ENCODE measurements at regions not wholly inside any gene's neighbourhood (a gene's known extent, or its start where the extent isn't known, plus 50 kb on each side); places are given as distances from the start of the nearest gene placed in this dataset.
"Not testable (repeated sequence)": the region's sequence is repeated elsewhere in the genome, so short reads cannot be mapped to it uniquely, and the experiment has no call there.

DNA sequence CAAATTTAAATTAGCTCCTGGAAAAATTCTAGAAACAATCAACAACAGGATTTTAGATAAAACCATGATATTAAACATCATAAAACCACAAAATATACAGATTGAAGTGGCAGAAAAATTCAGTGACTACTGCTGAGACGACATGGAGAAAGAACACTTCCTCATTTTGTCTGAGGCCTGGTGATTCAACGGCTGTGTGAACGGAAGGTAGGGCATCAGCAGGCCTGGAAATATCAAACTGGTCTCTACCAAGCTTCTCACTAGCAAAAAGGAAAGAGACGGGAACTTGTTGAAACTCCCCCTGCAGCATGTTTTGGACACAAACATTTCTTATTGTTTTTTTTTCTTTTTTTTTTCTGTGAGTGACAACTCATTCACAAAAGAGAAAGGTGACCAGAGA lies 58.0 kb upstream of the AHI1 start:
- no peak overlapping the region for H3K27ac ChIP-seq (ENCODE audit: low read length)
- no peak overlapping the region for H3K4me3 ChIP-seq (ENCODE audit: low read length)
- no peak for DNase-seq
- H3K27me3 ChIP-seq (ENCODE audit: control insufficient read depth, insufficient read depth): no peaks in the 10 kb centered on the region
- no peak for ATAC-seq
- WGBS: 61% methylated on average over 4 of the region's 4 CpGs
- H3K4me1 ChIP-seq (ENCODE audit: control insufficient read depth, insufficient read depth, low read length): no peaks in the 10 kb centered on the region
- H3K9me3 ChIP-seq (ENCODE audit: control insufficient read depth, low read length): no peaks in the 10 kb centered on the region
- intact Hi-C loops (cut with DNase I): no loop called here

DNA sequence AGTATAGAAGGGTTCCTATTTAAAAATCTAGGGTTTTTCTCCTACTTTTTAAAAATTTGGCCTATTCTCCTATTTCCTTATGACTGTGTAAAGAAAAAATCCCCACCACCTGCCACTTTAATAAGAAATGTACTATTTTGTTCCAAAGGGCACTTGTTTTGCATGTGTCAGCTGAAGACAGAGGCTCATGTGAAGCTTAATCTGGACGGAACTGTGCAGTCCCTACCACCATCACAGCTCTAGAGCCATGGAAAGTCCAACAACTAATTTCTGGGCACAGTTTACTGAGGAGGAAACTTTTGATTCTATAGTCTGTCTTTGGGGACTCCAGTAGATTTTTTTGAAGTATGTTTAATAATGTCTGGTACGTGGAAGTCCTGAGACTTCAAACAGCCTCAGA lies 60.0 kb upstream of the AHI1 start:
- 93% methylated on average over 2 of the region's 2 CpGs for WGBS
- ATAC-seq (no peak), DNase-seq (no peak)
- H3K4me1 ChIP-seq (ENCODE audit: control insufficient read depth, insufficient read depth, low read length): no peaks in the 10 kb centered on the region
- no peak overlapping the region for H3K27ac ChIP-seq (ENCODE audit: low read length)
- no peaks in the 10 kb centered on the region for H3K9me3 ChIP-seq (ENCODE audit: control insufficient read depth, low read length)
- intact Hi-C loops (cut with DNase I): no loop called here
- H3K4me3 ChIP-seq (ENCODE audit: low read length): no peak overlapping the region
- no peaks in the 10 kb centered on the region for H3K27me3 ChIP-seq (ENCODE audit: control insufficient read depth, insufficient read depth)

- H3K9me3 ChIP-seq (ENCODE audit: control insufficient read depth, low read length); DNase-seq; H3K27ac ChIP-seq (ENCODE audit: low read length); intact Hi-C loops (cut with DNase I); H3K27me3 ChIP-seq (ENCODE audit: control insufficient read depth, insufficient read depth); H3K4me1 ChIP-seq (ENCODE audit: control insufficient read depth, insufficient read depth, low read length); ATAC-seq; H3K4me3 ChIP-seq (ENCODE audit: low read length): not testable (repeated sequence)
- 95% methylated on average over 1 of the region's 1 CpG for WGBS
Observed at GRCh38 chr6:135565605-135566004, 68.1 kb upstream of the AHI1 start.

DNA sequence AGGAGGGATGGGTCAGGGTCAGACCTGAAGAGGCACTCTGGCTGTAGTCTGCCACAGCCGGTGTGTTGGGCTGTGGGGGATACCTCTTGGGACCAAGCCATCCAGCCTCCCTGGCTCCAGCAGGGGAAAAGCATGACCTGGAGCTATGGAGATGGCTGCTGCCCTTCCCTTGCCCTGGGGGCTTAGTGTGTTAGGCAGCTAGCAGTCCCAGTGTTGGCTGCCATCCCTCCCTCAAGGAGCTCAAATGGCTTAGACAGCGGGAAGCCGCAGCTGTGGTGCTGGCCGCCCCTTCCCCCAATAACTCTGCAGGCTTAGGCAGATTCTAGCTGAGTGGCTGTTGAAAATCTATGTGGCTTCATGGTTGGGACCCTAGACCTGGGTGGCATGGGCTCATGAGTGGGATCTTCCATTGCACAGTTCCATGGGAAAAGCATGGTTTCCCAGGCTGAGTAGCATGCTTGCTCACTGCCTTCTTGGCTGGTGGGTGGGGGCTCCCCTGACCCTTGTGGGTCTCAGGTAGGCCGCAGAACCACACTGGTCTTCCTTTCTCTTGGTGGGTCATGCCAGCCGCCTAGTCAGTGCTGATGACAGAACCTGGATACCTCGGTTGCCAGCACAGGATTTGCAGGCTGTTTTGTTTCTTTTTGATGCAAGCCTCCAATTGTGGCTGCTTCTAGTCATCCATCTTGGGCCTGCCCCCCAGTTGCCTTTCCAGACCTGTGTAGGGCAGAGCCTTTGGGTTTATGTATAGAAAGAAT lies 69.0 kb upstream of the AHI1 start:
- no peak for DNase-seq
- ATAC-seq: no peak
- Histone ChIP-seq H3K4me3 (ENCODE audit: low read length) (no peak overlapping the region), H3K27ac (ENCODE audit: low read length) (no peak overlapping the region), H3K9me3 (ENCODE audit: control insufficient read depth, low read length) (no peaks in the 10 kb centered on the region), H3K4me1 (ENCODE audit: control insufficient read depth, insufficient read depth, low read length) (no peaks in the 10 kb centered on the region), H3K27me3 (ENCODE audit: control insufficient read depth, insufficient read depth) (no peaks in the 10 kb centered on the region)
- WGBS: 93% methylated on average over 7 of the region's 7 CpGs
- intact Hi-C loops (cut with DNase I): no loop called here

DNA sequence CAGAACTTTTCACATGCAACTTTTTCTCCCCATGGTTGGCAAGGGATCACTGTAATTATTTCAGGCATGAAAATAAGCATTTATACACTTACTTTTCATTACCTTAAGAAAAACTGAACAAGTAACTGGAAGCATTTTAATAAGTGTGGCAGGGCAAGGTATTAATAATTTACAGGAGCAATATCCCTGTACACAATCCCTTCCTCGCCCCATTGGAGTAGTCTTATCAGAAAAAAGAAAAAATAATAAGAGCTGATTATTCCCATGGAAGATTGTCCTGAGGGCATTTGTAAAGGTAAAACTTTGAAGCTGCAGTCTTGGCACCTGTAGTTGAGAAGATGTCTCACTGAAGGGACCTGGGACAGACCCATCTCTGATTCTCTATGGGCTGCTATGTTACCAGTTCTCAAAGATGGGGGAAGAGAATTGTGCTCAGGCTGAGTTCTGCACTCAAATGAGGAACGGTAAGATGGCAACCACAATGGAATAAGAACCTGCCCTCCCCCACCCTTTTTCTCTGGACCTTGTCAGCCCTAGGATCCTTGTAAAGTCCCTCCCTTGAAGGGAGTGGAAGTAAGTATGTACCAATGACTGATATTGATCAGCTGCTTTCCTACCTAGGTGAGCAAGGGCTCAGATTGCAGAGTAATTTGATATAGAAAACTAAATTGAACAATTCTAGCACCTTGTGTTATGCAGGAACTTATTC lies 70.0 kb upstream of the AHI1 start:
- Histone ChIP-seq H3K27ac (ENCODE audit: low read length) (no peak overlapping the region), H3K27me3 (ENCODE audit: control insufficient read depth, insufficient read depth) (no peaks in the 10 kb centered on the region), H3K9me3 (ENCODE audit: control insufficient read depth, low read length) (no peaks in the 10 kb centered on the region), H3K4me1 (ENCODE audit: control insufficient read depth, insufficient read depth, low read length) (no peaks in the 10 kb centered on the region), H3K4me3 (ENCODE audit: low read length) (no peak overlapping the region)
- 83% methylated on average over 2 of the region's 2 CpGs for WGBS
- ATAC-seq: no peak
- intact Hi-C loops (cut with DNase I): no loop called here
- DNase-seq: no peak

GRCh38 chr6:135568379-135568778 lies 70.8 kb upstream of the AHI1 start:
- DNase-seq (peak in 2 of 3 donors; percentile 39 to 72), ATAC-seq (peak; percentile 92 to 96)
- intact Hi-C loops (cut with DNase I): no loop called here
- H3K27me3 ChIP-seq (ENCODE audit: control insufficient read depth, insufficient read depth): no peaks in the 10 kb centered on the region
- WGBS: 9% methylated on average over 3 of the region's 3 CpGs
- H3K4me1 ChIP-seq (ENCODE audit: control insufficient read depth, insufficient read depth, low read length): no peaks in the 10 kb centered on the region
- no peak overlapping the region for H3K27ac ChIP-seq (ENCODE audit: low read length)
- no peak overlapping the region for H3K4me3 ChIP-seq (ENCODE audit: low read length)
- H3K9me3 ChIP-seq (ENCODE audit: control insufficient read depth, low read length): no peaks in the 10 kb centered on the region

- Histone ChIP-seq H3K27me3 (ENCODE audit: control insufficient read depth, insufficient read depth) (no peaks in the 10 kb centered on the region), H3K4me3 (ENCODE audit: low read length) (no peak overlapping the region), H3K9me3 (ENCODE audit: control insufficient read depth, low read length) (no peaks in the 10 kb centered on the region), H3K27ac (ENCODE audit: low read length) (no peak overlapping the region), H3K4me1 (ENCODE audit: control insufficient read depth, insufficient read depth, low read length) (no peaks in the 10 kb centered on the region)
- WGBS: 83% methylated on average over 1 of the region's 1 CpG
- ATAC-seq: no peak
- DNase-seq: no peak
- intact Hi-C loops (cut with DNase I): no loop called here
Observed at GRCh38 chr6:135572051-135572450, 74.5 kb upstream of the AHI1 start.

- Histone ChIP-seq H3K4me3 (ENCODE audit: low read length) (no peak overlapping the region), H3K27me3 (ENCODE audit: control insufficient read depth, insufficient read depth) (no peaks in the 10 kb centered on the region), H3K27ac (ENCODE audit: low read length) (no peak overlapping the region), H3K4me1 (ENCODE audit: control insufficient read depth, insufficient read depth, low read length) (no peaks in the 10 kb centered on the region), H3K9me3 (ENCODE audit: control insufficient read depth, low read length) (no peaks in the 10 kb centered on the region)
- 89% methylated on average over 3 of the region's 3 CpGs for WGBS
- DNase-seq (no peak), ATAC-seq (no peak)
- intact Hi-C loops (cut with DNase I): no loop called here
Observed at GRCh38 chr6:135575629-135576028, 78.1 kb upstream of the AHI1 start.

GRCh38 chr6:135576055-135576454 lies 78.5 kb upstream of the AHI1 start:
- Histone ChIP-seq H3K4me1 (ENCODE audit: control insufficient read depth, insufficient read depth, low read length) (no peaks in the 10 kb centered on the region), H3K4me3 (ENCODE audit: low read length) (no peak overlapping the region), H3K27me3 (ENCODE audit: control insufficient read depth, insufficient read depth) (no peaks in the 10 kb centered on the region), H3K9me3 (ENCODE audit: control insufficient read depth, low read length) (no peaks in the 10 kb centered on the region), H3K27ac (ENCODE audit: low read length) (no peak overlapping the region)
- intact Hi-C loops (cut with DNase I): no loop called here
- no peak for DNase-seq
- peak in 1 of 2 donors; percentile 47 for ATAC-seq
- WGBS: 71% methylated on average over 1 of the region's 1 CpG

GRCh38 chr6:135577059-135577538 lies 79.6 kb upstream of the AHI1 start:
- ATAC-seq: no peak
- intact Hi-C loops (cut with DNase I): no loop called here
- H3K9me3 ChIP-seq (ENCODE audit: control insufficient read depth, low read length): no peaks in the 10 kb centered on the region
- no peaks in the 10 kb centered on the region for H3K27me3 ChIP-seq (ENCODE audit: control insufficient read depth, insufficient read depth)
- 85% methylated on average over 1 of the region's 1 CpG for WGBS
- H3K4me1 ChIP-seq (ENCODE audit: control insufficient read depth, insufficient read depth, low read length): no peaks in the 10 kb centered on the region
- DNase-seq: no peak
- H3K4me3 ChIP-seq (ENCODE audit: low read length): no peak overlapping the region
- H3K27ac ChIP-seq (ENCODE audit: low read length): no peak overlapping the region

DNA sequence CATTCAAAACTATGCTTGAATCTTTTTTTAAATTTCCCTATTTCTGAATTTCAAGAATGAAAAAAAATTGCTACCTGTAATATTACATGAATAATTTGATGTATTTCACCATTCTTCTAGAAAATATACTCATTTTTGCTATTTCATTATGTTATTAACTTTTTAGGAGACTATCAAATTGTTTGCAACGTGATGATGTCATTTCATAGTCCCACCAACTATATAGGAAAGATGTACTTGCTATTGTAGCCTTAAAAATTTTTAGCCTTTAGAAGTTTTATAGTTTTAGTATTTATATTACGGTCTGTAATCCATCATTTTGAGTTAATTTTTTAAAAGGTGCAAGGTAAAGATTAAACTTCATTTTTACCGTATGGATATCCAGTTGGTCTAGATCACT lies 81.4 kb upstream of the AHI1 start:
- no peak for ATAC-seq
- H3K27ac ChIP-seq (ENCODE audit: low read length): no peak overlapping the region
- H3K9me3 ChIP-seq (ENCODE audit: control insufficient read depth, low read length): no peaks in the 10 kb centered on the region
- intact Hi-C loops (cut with DNase I): no loop called here
- no peaks in the 10 kb centered on the region for H3K4me1 ChIP-seq (ENCODE audit: control insufficient read depth, insufficient read depth, low read length)
- 93% methylated on average over 3 of the region's 3 CpGs for WGBS
- H3K27me3 ChIP-seq (ENCODE audit: control insufficient read depth, insufficient read depth): no peaks in the 10 kb centered on the region
- no peak for DNase-seq
- no peak overlapping the region for H3K4me3 ChIP-seq (ENCODE audit: low read length)
